ENCODE measurements at regions not wholly inside any gene's neighbourhood (a gene's known extent, or its start where the extent isn't known, plus 50 kb on each side); places are given as distances from the start of the nearest gene placed in this dataset.
A peak's percentile ranks its signal among the peaks of the same experiment; 100 is the strongest.

- DNase-seq, result no peak
Measured at GRCh38 chr1:106517224-106517623, 539.2 kb upstream of the PRMT6 start.

- DNase-seq, result no peak
Measured at GRCh38 chr1:106523497-106523896, 533.0 kb upstream of the PRMT6 start.

GRCh38 chr1:106524631-106525030 lies 531.8 kb upstream of the PRMT6 start:
- no peak for DNase-seq

GRCh38 chr1:106526650-106527049 lies 529.8 kb upstream of the PRMT6 start:
- DNase-seq, result no peak

GRCh38 chr1:106534612-106535011 lies 521.9 kb upstream of the PRMT6 start:
- no peak for DNase-seq

- DNase-seq, result no peak
Measured at GRCh38 chr1:106536741-106537140, 519.7 kb upstream of the PRMT6 start.

- no peak for DNase-seq
Measured at GRCh38 chr1:106548726-106549125, 507.7 kb upstream of the PRMT6 start.

- DNase-seq, result no peak
Measured at GRCh38 chr1:106554294-106554693, 502.2 kb upstream of the PRMT6 start.

- DNase-seq, result no peak
Measured at GRCh38 chr1:106555571-106555970, 500.9 kb upstream of the PRMT6 start.

GRCh38 chr1:106564192-106564591 lies 492.3 kb upstream of the PRMT6 start:
- DNase-seq, result no peak

GRCh38 chr1:106568201-106568974 lies 488.1 kb upstream of the PRMT6 start:
- no peak for DNase-seq

- no peak for DNase-seq
Measured at GRCh38 chr1:106571109-106571508, 485.4 kb upstream of the PRMT6 start.

- DNase-seq, result no peak
Measured at GRCh38 chr1:106584107-106584506, 472.4 kb upstream of the PRMT6 start.

- DNase-seq, result no peak
Measured at GRCh38 chr1:106584676-106585075, 471.8 kb upstream of the PRMT6 start.

- peak; percentile 2 for DNase-seq
Measured at GRCh38 chr1:106600626-106601025, 455.8 kb upstream of the PRMT6 start.

GRCh38 chr1:106603616-106604015 lies 452.9 kb upstream of the PRMT6 start:
- no peak for DNase-seq

- no peak for DNase-seq
Measured at GRCh38 chr1:106608841-106609240, 447.6 kb upstream of the PRMT6 start.

- DNase-seq, result no peak
Measured at GRCh38 chr1:106613068-106613467, 443.4 kb upstream of the PRMT6 start.

- no peak for DNase-seq
Measured at GRCh38 chr1:106613861-106614260, 442.6 kb upstream of the PRMT6 start.

- no peak for DNase-seq
Measured at GRCh38 chr1:106615473-106615872, 441.0 kb upstream of the PRMT6 start.

- no peak for DNase-seq
Measured at GRCh38 chr1:106619080-106619826, 437.2 kb upstream of the PRMT6 start.

- DNase-seq, result no peak
Measured at GRCh38 chr1:106619827-106620134, 436.7 kb upstream of the PRMT6 start.

- DNase-seq, result peak; percentile 51
Measured at GRCh38 chr1:106620521-106620954, 435.9 kb upstream of the PRMT6 start.

- peak; percentile 82 for DNase-seq
Measured at GRCh38 chr1:106621853-106622252, 434.6 kb upstream of the PRMT6 start.

- no peak for DNase-seq
Measured at GRCh38 chr1:106637566-106637965, 418.9 kb upstream of the PRMT6 start.

Measured in SHP77 treated with DMSO at 0.1 percent for 48 hours (cell line).